BLaER1 treated with 17β-estradiol and CSF1 and Interleukin-3, amounts not matched to agents 10 nM and 100 nM (cell line): ENCODE measurements at regions not wholly inside any gene's neighbourhood (a gene's known extent, or its start where the extent isn't known, plus 50 kb on each side); places are given as distances from the start of the nearest gene placed in this dataset.

Source experiments
- H3K27ac ChIP-seq, 11 experiments: shearing (Covaris generic); formaldehyde crosslinking; 2 replicates each; pipeline ENCODE4 v1.8.1; 2022
- H3K27me3 ChIP-seq, 11 experiments: shearing (Covaris generic); formaldehyde crosslinking; 2 replicates each; pipeline ENCODE4 v1.8.1; 2022
- H3K36me3 ChIP-seq, 11 experiments: shearing (Covaris generic); formaldehyde crosslinking; 2 replicates each; pipeline ENCODE4 v1.8.1; 2022
- H3K4me1 ChIP-seq, 10 experiments: shearing (Covaris generic); formaldehyde crosslinking; 2 replicates each; pipeline ENCODE4 v1.8.1; 2022
- H3K4me2 ChIP-seq, 11 experiments: shearing (Covaris generic); formaldehyde crosslinking; 2 replicates each; pipeline ENCODE4 v1.8.1; 2022
- H3K4me3 ChIP-seq, 10 experiments: shearing (Covaris generic); formaldehyde crosslinking; 2 replicates each; pipeline ENCODE4 v1.8.1; 2022
- H3K9ac ChIP-seq, 11 experiments: shearing (Covaris generic); formaldehyde crosslinking; 2 replicates each; pipeline ENCODE4 v1.8.1; 2022
- H3K9me3 ChIP-seq, 11 experiments: shearing (Covaris generic); formaldehyde crosslinking; replicated peaks in 1 of 11; 2 replicates each; pipeline ENCODE4 v1.8.1; 2022
- H4K20me1 ChIP-seq, 11 experiments: shearing (Covaris generic); formaldehyde crosslinking; 2 replicates each; pipeline ENCODE4 v1.8.1; 2022
- Cebpa-rat ChIP-seq, 11 experiments: shearing (Covaris generic); IDR thresholded peaks; 2 replicates each; pipeline ENCODE4 v1.8.1; 2022

DNA sequence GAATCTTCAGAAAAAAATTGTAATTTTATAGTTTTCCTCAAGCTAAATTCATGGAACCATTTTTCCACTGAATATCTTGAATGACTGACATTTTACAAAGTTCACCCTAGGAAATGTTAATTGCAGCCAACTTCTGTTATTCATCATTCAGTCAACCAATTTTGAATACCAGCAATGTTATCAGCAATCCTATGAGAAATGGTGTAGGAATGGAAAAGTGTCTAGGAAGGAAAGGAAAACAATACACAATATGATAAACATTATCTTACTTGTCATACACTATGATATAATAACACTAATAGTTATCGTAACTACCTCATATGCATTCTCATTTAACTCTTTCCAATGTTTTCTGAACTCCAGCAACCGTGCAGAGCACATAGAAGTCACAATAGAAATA, 790.5 kb upstream of the LRRC4C start:
- Histone ChIP-seq H3K9ac (no peak overlapping the region), H3K9me3 (peaks cover 6 to 12% (median 11%) of the 10 kb centered on the region in 11 experiments; a peak in 20 of 22 replicates), H3K36me3 (no peaks in the 10 kb centered on the region), H3K4me1 (peaks cover 0 to 18% (median 11%) of the 10 kb centered on the region in 10 experiments; a peak in 13 of 20 replicates), H3K27ac (no peak overlapping the region), H4K20me1 (no peaks in the 10 kb centered on the region), H3K27me3 (no peaks in the 10 kb centered on the region), H3K4me3 (no peak overlapping the region), H3K4me2 (no peak overlapping the region)
- no peak for TF ChIP-seq Cebpa-rat (IDR thresholded peaks at IDR 0.05)

DNA sequence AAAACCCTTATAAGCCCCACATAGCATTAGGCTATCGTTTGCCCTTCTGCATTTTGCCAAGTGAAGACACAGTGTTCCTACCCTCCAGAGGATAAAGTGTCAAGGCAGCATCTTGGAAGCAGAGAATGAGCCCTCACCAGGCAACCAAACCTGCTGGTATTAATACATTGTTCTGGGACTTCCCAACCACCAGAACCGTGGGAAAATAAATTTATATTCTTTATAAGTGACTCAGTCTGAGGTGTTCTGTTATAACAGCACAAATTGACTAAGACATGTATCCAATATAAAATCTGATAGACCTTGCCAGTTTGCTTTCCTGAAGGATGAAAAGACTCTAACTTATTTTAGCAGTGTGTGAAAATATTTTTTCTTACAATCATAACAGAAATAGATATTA, 792.5 kb upstream of the LRRC4C start:
- no peak overlapping the region for H3K4me2 ChIP-seq
- H3K27ac ChIP-seq, result no peak overlapping the region
- H3K27me3 ChIP-seq, result no peaks in the 10 kb centered on the region
- peaks cover 6 to 22% (median 11%) of the 10 kb centered on the region in 11 experiments; a peak in 20 of 22 replicates for H3K9me3 ChIP-seq
- H4K20me1 ChIP-seq, result no peaks in the 10 kb centered on the region
- TF ChIP-seq Cebpa-rat (IDR thresholded peaks at IDR 0.05), result no peak
- no peak overlapping the region for H3K4me3 ChIP-seq
- no peak overlapping the region for H3K9ac ChIP-seq
- H3K4me1 ChIP-seq, result peaks cover 0 to 34% (median 11%) of the 10 kb centered on the region in 10 experiments; a peak in 13 of 20 replicates
- no peaks in the 10 kb centered on the region for H3K36me3 ChIP-seq

DNA sequence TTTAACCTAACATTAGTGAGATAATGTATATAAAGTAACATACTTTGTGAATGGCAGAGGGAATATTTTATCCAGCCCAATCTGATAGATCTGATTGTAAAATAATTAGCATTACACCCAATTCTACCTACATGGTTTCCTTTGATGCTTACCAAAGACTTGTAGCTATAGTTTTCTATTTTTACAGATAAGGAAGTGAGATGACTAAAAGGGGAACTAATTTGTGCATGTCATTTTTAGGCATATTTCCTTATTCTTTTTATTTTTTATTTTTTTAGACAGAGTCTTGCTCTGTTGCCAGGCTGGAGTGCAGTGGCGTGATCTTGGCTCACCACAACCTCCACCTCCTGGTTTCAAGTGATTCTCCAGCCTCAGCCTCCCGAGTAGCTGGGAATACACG, 793.7 kb upstream of the LRRC4C start:
- H3K36me3 ChIP-seq, result no peaks in the 10 kb centered on the region
- no peak overlapping the region for H3K9ac ChIP-seq
- TF ChIP-seq Cebpa-rat (IDR thresholded peaks at IDR 0.05), result no peak
- H3K4me3 ChIP-seq, result no peak overlapping the region
- peak overlapping the region in 7 of 11 experiments; percentile 9 to 57 (median 41); a peak in 10 of 22 replicates for H3K4me2 ChIP-seq
- H3K27ac ChIP-seq, result peak overlapping the region in 6 of 11 experiments; percentile 0 to 67 (median 40); a peak in 7 of 22 replicates
- no peaks in the 10 kb centered on the region for H4K20me1 ChIP-seq
- H3K27me3 ChIP-seq, result no peaks in the 10 kb centered on the region
- H3K9me3 ChIP-seq, result peaks cover 6 to 22% (median 11%) of the 10 kb centered on the region in 11 experiments; a peak in 20 of 22 replicates
- peaks cover 0 to 40% (median 11%) of the 10 kb centered on the region in 10 experiments; a peak in 13 of 20 replicates for H3K4me1 ChIP-seq

DNA sequence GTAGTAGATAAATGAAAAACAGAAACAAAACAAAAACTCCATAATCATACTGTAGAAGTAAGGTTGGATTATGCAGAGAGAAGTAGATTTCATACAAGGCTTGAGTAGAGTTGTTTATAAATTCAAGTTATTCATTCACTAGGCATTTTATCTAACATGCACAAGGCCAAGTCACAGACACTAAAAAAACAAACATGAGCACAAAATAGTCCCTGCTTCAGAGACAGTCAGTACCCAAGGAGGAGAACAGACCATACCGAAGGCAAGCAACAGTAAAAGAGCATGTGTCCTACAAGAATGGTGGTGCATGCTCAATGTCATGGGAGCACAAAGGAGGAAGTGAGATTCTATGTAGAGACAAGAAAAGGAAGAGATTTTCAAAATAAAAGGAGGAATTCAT, 796.5 kb upstream of the LRRC4C start:
- TF ChIP-seq Cebpa-rat (IDR thresholded peaks at IDR 0.05), result no peak
- H3K27ac ChIP-seq, result peak overlapping the region in 3 of 11 experiments; percentile 34 to 57 (median 39); a peak in 5 of 22 replicates
- H3K4me3 ChIP-seq, result no peak overlapping the region
- peak overlapping the region in 3 of 11 experiments; percentile 36 to 71 (median 65); a peak in 6 of 22 replicates for H3K4me2 ChIP-seq
- H3K9me3 ChIP-seq, result peaks cover 6 to 22% (median 11%) of the 10 kb centered on the region in 11 experiments; a peak in 20 of 22 replicates
- H3K36me3 ChIP-seq, result no peaks in the 10 kb centered on the region
- H4K20me1 ChIP-seq, result no peaks in the 10 kb centered on the region
- no peak overlapping the region for H3K9ac ChIP-seq
- peaks cover 0 to 50% (median 11%) of the 10 kb centered on the region in 10 experiments; a peak in 13 of 20 replicates for H3K4me1 ChIP-seq
- no peaks in the 10 kb centered on the region for H3K27me3 ChIP-seq

DNA sequence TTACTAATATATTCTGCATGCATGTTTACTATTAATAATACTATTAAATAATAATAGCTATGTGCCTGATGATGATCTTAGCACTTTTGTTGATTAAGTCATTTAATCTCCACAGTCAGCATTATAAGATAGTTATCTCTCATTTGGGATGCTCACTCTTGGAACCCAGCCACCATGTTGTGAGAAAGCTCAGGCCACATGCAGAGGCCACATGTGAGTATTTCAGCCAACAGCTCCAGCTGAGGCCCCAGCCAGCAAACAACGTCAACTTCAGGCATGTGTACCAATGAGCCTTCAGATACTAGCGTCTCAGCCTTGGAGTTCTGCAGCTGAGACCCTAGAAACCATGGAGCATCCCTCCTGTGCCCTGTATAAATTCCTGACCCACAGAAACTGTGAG, 798.1 kb upstream of the LRRC4C start:
- no peak overlapping the region for H3K27ac ChIP-seq
- H3K9ac ChIP-seq, result no peak overlapping the region
- H3K36me3 ChIP-seq, result no peaks in the 10 kb centered on the region
- no peak for TF ChIP-seq Cebpa-rat (IDR thresholded peaks at IDR 0.05)
- no peaks in the 10 kb centered on the region for H3K27me3 ChIP-seq
- no peaks in the 10 kb centered on the region for H4K20me1 ChIP-seq
- H3K9me3 ChIP-seq, result peaks cover 6 to 22% (median 11%) of the 10 kb centered on the region in 11 experiments; a peak in 20 of 22 replicates
- H3K4me3 ChIP-seq, result no peak overlapping the region
- H3K4me1 ChIP-seq, result peaks cover 0 to 50% (median 11%) of the 10 kb centered on the region in 10 experiments; a peak in 13 of 20 replicates
- H3K4me2 ChIP-seq, result peak overlapping the region in 1 of 11 experiments; percentile 35; a peak in 1 of 22 replicates

DNA sequence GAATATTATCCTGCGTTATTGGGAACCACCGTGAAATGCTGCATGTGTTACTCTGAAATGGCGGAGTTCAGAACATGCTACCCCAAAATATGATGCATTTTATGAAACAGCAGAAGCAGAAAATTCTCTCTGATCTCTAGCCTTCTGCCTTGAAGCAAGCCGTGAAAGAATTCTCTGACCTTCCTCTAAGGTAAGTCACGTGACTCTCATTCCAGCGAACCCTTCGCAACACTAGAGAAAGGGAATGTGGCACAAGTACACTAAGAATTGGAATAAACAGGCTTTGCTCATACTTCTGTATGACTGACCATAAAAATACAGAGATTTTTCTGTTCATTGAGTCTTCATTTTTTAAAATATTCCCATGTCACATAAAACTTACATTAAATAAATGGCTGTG, 805.6 kb upstream of the LRRC4C start:
- no peak overlapping the region for H3K4me3 ChIP-seq
- TF ChIP-seq Cebpa-rat (IDR thresholded peaks at IDR 0.05), result no peak
- no peak overlapping the region for H3K27ac ChIP-seq
- H3K4me2 ChIP-seq, result no peak overlapping the region
- H3K4me1 ChIP-seq, result peaks cover 0 to 10% (median 0%) of the 10 kb centered on the region in 10 experiments; a peak in 4 of 20 replicates
- no peaks in the 10 kb centered on the region; a peak in 1 of 22 replicates for H4K20me1 ChIP-seq
- no peak overlapping the region for H3K9ac ChIP-seq
- no peaks in the 10 kb centered on the region for H3K9me3 ChIP-seq
- H3K27me3 ChIP-seq, result no peaks in the 10 kb centered on the region
- no peaks in the 10 kb centered on the region for H3K36me3 ChIP-seq

DNA sequence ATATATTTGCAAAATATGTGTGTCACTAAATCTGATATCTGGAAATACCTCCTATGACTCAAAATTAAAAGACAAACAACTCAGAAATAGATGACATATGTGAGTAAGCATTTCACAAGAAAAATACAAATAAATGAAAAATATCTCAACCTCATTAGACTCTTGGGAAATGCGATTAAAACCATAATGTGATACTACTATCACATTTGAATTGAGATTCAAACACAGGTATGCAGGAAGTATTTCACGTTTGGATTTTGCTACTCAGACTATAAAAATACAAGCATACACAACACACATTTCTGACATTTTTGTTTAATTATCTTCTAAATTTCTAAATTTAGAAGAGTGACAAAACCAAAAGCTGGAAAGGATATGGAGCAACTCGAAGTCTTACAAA, 811.9 kb upstream of the LRRC4C start:
- TF ChIP-seq Cebpa-rat (IDR thresholded peaks at IDR 0.05), result no peak
- Histone ChIP-seq H3K9ac (no peak overlapping the region), H3K4me2 (no peak overlapping the region), H4K20me1 (no peaks in the 10 kb centered on the region; a peak in 1 of 22 replicates), H3K27ac (no peak overlapping the region), H3K4me3 (no peak overlapping the region), H3K27me3 (no peaks in the 10 kb centered on the region), H3K9me3 (peaks cover 4 to 20% (median 15%) of the 10 kb centered on the region in 11 experiments; a peak in 21 of 22 replicates), H3K4me1 (peaks cover 0 to 23% (median 0%) of the 10 kb centered on the region in 10 experiments; a peak in 4 of 20 replicates), H3K36me3 (no peaks in the 10 kb centered on the region)

DNA sequence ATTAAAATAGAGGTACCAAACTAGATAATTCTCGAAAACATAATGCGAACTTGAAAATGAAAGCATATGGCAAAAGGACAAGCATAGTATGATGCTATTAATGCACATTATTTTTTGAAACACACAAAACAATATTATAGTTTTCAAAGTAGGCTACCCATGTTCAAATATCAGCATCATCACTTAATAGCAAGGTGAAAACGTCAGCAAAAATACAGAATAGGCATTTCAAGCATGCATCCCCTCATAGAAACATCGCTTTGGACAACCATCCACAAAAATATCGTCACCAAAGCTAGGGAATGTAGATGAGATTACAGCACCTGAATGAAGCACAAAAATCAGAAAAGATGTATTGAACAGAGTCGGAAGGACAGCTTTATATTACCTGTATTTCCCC, 814.5 kb upstream of the LRRC4C start:
- no peak overlapping the region for H3K27ac ChIP-seq
- H3K9ac ChIP-seq, result no peak overlapping the region
- H3K27me3 ChIP-seq, result no peaks in the 10 kb centered on the region
- H4K20me1 ChIP-seq, result no peaks in the 10 kb centered on the region
- H3K4me2 ChIP-seq, result peak overlapping the region in 1 of 11 experiments; percentile 78; a peak in 2 of 22 replicates
- H3K4me3 ChIP-seq, result no peak overlapping the region
- no peaks in the 10 kb centered on the region for H3K36me3 ChIP-seq
- H3K9me3 ChIP-seq, result peaks cover 4 to 20% (median 15%) of the 10 kb centered on the region in 11 experiments; a peak in 21 of 22 replicates
- TF ChIP-seq Cebpa-rat (IDR thresholded peaks at IDR 0.05), result no peak
- H3K4me1 ChIP-seq, result peaks cover 0 to 14% (median 0%) of the 10 kb centered on the region in 10 experiments; a peak in 4 of 20 replicates

DNA sequence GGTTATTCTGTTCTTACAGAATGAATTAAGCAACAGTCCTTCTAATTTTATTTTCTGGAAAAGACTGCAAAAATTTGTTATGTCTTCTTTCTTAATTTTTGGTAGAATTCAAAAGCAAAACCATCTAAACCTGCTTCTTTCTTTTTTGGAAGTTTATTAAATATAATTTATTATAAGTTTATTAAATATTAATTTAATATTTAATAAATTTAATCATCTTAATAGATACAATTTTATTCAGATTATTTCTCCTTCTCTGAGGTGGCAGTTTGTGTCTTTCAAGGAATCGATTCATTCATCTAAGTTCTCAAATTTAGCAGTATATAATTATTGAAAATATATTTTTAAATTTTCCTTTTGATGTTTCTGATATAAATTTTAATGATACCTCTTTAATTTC, 837.5 kb upstream of the LRRC4C start:
- Histone ChIP-seq H3K9me3 (peaks cover 0 to 7% (median 4%) of the 10 kb centered on the region in 11 experiments; a peak in 8 of 22 replicates), H3K27me3 (no peaks in the 10 kb centered on the region), H3K4me3 (no peak overlapping the region), H3K36me3 (no peaks in the 10 kb centered on the region; a peak in 1 of 22 replicates), H3K9ac (no peak overlapping the region), H4K20me1 (no peaks in the 10 kb centered on the region), H3K27ac (no peak overlapping the region), H3K4me1 (no peaks in the 10 kb centered on the region), H3K4me2 (no peak overlapping the region)
- TF ChIP-seq Cebpa-rat (IDR thresholded peaks at IDR 0.05), result no peak

DNA sequence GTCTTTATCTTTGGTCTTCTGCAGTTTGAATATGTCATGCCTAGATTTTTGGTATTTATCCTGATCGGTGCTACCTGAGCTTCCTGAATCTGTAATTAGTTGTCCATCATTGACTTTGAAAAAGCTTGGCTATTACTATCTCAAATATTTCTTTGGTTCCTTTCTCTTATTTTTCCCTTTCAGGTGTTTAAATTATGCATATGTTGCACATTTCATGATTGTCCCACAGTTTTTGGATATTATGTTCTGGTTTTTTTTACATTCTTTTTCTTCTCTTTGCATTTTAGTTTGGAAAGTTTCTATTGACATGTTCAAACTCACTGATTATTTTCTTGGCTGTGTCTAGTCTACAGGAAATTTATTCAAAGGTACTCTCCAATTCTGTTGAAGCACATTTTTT, 840.3 kb upstream of the LRRC4C start:
- H3K4me2 ChIP-seq, result no peak overlapping the region
- no peaks in the 10 kb centered on the region for H4K20me1 ChIP-seq
- H3K4me1 ChIP-seq, result no peaks in the 10 kb centered on the region
- H3K9me3 ChIP-seq, result peaks cover 0 to 7% (median 4%) of the 10 kb centered on the region in 11 experiments; a peak in 8 of 22 replicates
- no peaks in the 10 kb centered on the region; a peak in 1 of 22 replicates for H3K36me3 ChIP-seq
- H3K4me3 ChIP-seq, result no peak overlapping the region
- no peak for TF ChIP-seq Cebpa-rat (IDR thresholded peaks at IDR 0.05)
- no peak overlapping the region for H3K9ac ChIP-seq
- H3K27me3 ChIP-seq, result no peaks in the 10 kb centered on the region
- no peak overlapping the region for H3K27ac ChIP-seq
